ENCODE measurements at regions not wholly inside any gene's neighbourhood (a gene's known extent, or its start where the extent isn't known, plus 50 kb on each side); places are given as distances from the start of the nearest gene placed in this dataset.

- TF ChIP-seq CTCF (IDR thresholded peaks at IDR 0.05; ENCODE audit: extremely low read depth in 1 of 2, insufficient read depth in 1 of 2, low read depth in 1 of 2, low read length in 2 of 2) (no peak), MAX (IDR thresholded peaks at IDR 0.05; ENCODE audit: insufficient read depth, insufficient read length) (no peak), POLR2A (IDR thresholded peaks at IDR 0.05; ENCODE audit: low read depth, low read length) (no peak), POLR2AphosphoS5 (IDR thresholded peaks at IDR 0.05; ENCODE audit: insufficient read depth, low read depth, low read length) (no peak), EZH2 (IDR thresholded peaks at IDR 0.05; ENCODE audit: borderline replicate concordance, low read depth, low read length, severe bottlenecking) (no peak), MYC (IDR thresholded peaks at IDR 0.05; ENCODE audit: low read depth, low read length) (no peak)
These were observed 150.4 kb downstream of the CEBPB start for GRCh38 chr20:50341050-50341449.

All from endothelial cell of umbilical vein (primary cell).